ENCODE measurements at regions not wholly inside any gene's neighbourhood (a gene's known extent, or its start where the extent isn't known, plus 50 kb on each side); places are given as distances from the start of the nearest gene placed in this dataset.

GRCh38 chr7:131130324-131130723 lies 197.4 kb upstream of the MKLN1 start:
- no peak overlapping the region for H2AFZ ChIP-seq (ENCODE audit: insufficient read depth, low read depth, low read length, poor library complexity, severe bottlenecking)
- H3K4me3 ChIP-seq (replicated peaks in 1 of 3; ENCODE audit: low read depth in 2 of 3, low read length in 3 of 3) = no peak overlapping the region
- H3K9me3 ChIP-seq (replicated peaks in 1 of 2; ENCODE audit: control insufficient read depth in 1 of 2, insufficient read depth in 1 of 2, low read length in 2 of 2) = no peaks in the 10 kb centered on the region
- 75% methylated on average over 1 of the region's 4 CpGs for WGBS (ENCODE audit: insufficient coverage)
- H3K4me1 ChIP-seq (ENCODE audit: control insufficient read depth in 1 of 2, insufficient read depth in 2 of 2, low read length in 2 of 2) = no peaks in the 10 kb centered on the region
- no peaks in the 10 kb centered on the region for H4K20me1 ChIP-seq (ENCODE audit: insufficient read depth, low read length)
- intact Hi-C loops (cut with micrococcal nuclease) = no loop called here
- Mint-ChIP-seq H3K27me3 (ENCODE audit: low read depth in 3 of 3) (peaks cover 0 to 2% (median 2%) of the 10 kb centered on the region in 3 donors), H3K36me3 (no peaks in the 10 kb centered on the region), H3K9me3 (peaks cover 0 to 3% (median 0%) of the 10 kb centered on the region in 7 donors), H3K27ac (no peak overlapping the region), H3K4me1 (no peaks in the 10 kb centered on the region), H3K4me3 (no peak overlapping the region)
- H3K4me2 ChIP-seq (replicated peaks; ENCODE audit: extremely low read depth, low read length, poor library complexity, severe bottlenecking) = no peak overlapping the region
- H3K79me2 ChIP-seq (ENCODE audit: insufficient read depth, low read length) = no peaks in the 10 kb centered on the region
- no peaks in the 10 kb centered on the region for H3K36me3 ChIP-seq (replicated peaks in 1 of 2; ENCODE audit: control insufficient read depth in 1 of 2, insufficient read depth in 2 of 2, low read length in 2 of 2)
- H3K27ac ChIP-seq (ENCODE audit: low read depth in 1 of 2, low read length in 2 of 2) = no peak overlapping the region
- H3K9ac ChIP-seq (ENCODE audit: insufficient read depth, low read length, poor library complexity, severe bottlenecking) = no peak overlapping the region
- H3K27me3 ChIP-seq (ENCODE audit: control insufficient read depth in 2 of 2, insufficient read depth in 2 of 2, low read length in 2 of 2) = no peaks in the 10 kb centered on the region
- no peak for DNase-seq
- TF ChIP-seq CTCF (IDR thresholded peaks at IDR 0.05) = no peak

- no peak overlapping the region for H3K4me2 ChIP-seq (replicated peaks; ENCODE audit: extremely low read depth, low read length, poor library complexity, severe bottlenecking)
- Mint-ChIP-seq H3K36me3 (no peaks in the 10 kb centered on the region), H3K27me3 (ENCODE audit: low read depth in 3 of 3) (peaks cover 0 to 2% (median 2%) of the 10 kb centered on the region in 3 donors), H3K4me3 (no peak overlapping the region), H3K9me3 (peaks cover 0 to 3% (median 0%) of the 10 kb centered on the region in 7 donors), H3K27ac (no peak overlapping the region), H3K4me1 (no peaks in the 10 kb centered on the region)
- WGBS (ENCODE audit: insufficient coverage) = 100% methylated on average over 4 of the region's 6 CpGs
- intact Hi-C loops (cut with micrococcal nuclease) = no loop called here
- no peak overlapping the region for H3K27ac ChIP-seq (ENCODE audit: low read depth in 1 of 2, low read length in 2 of 2)
- TF ChIP-seq CTCF (IDR thresholded peaks at IDR 0.05) = no peak
- no peak overlapping the region for H3K9ac ChIP-seq (ENCODE audit: insufficient read depth, low read length, poor library complexity, severe bottlenecking)
- H2AFZ ChIP-seq (ENCODE audit: insufficient read depth, low read depth, low read length, poor library complexity, severe bottlenecking) = no peak overlapping the region
- DNase-seq = no peak
- no peaks in the 10 kb centered on the region for H3K79me2 ChIP-seq (ENCODE audit: insufficient read depth, low read length)
- H3K4me1 ChIP-seq (ENCODE audit: control insufficient read depth in 1 of 2, insufficient read depth in 2 of 2, low read length in 2 of 2) = no peaks in the 10 kb centered on the region
- H3K36me3 ChIP-seq (replicated peaks in 1 of 2; ENCODE audit: control insufficient read depth in 1 of 2, insufficient read depth in 2 of 2, low read length in 2 of 2) = no peaks in the 10 kb centered on the region
- no peaks in the 10 kb centered on the region for H3K9me3 ChIP-seq (replicated peaks in 1 of 2; ENCODE audit: control insufficient read depth in 1 of 2, insufficient read depth in 1 of 2, low read length in 2 of 2)
- no peak overlapping the region for H3K4me3 ChIP-seq (replicated peaks in 1 of 3; ENCODE audit: low read depth in 2 of 3, low read length in 3 of 3)
- H3K27me3 ChIP-seq (ENCODE audit: control insufficient read depth in 2 of 2, insufficient read depth in 2 of 2, low read length in 2 of 2) = no peaks in the 10 kb centered on the region
- H4K20me1 ChIP-seq (ENCODE audit: insufficient read depth, low read length) = no peaks in the 10 kb centered on the region
Measured at GRCh38 chr7:131131012-131131745, 196.5 kb upstream of the MKLN1 start.

All from CD14-positive monocyte (primary cell).